Fibroblast of skin of abdomen (primary cell): ENCODE measurements at regions not wholly inside any gene's neighbourhood (a gene's known extent, or its start where the extent isn't known, plus 50 kb on each side); places are given as distances from the start of the nearest gene placed in this dataset.
"Not testable (repeated sequence)": the region's sequence is repeated elsewhere in the genome, so short reads cannot be mapped to it uniquely, and the experiment has no call there.

Experiments used
- DNase-seq: peaks from one replicate; pipeline ENCODE4 v3.0.0-alpha.2; 2013

- not testable (repeated sequence) for DNase-seq
Measured at GRCh38 chr9:65566018-65566417, 109.7 kb upstream of the ZNG1E start.

GRCh38 chr9:65519018-65519417 is 156.7 kb upstream of the ZNG1E start:
- not testable (repeated sequence) for DNase-seq

DNA sequence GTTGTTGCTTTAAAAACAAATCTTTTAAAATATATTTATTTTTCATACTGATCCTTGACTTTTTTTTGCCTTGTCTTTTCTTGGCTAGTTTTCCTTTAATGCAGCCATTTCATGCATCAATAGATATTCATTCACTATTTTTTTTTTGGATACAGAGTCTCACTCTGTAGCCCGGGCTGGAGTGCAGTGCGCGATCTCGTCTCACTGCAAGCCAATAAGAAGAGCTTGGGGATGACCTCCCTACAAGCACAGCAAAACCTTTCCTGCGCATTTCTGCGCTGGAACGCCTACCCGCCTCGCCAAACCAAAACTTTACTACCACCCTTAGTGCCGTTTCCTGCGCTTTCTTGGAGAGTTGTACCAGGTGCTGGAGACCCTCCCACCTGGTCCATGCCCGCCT is 161.3 kb upstream of the ZNG1E start:
- DNase-seq, result not testable (repeated sequence)

DNA sequence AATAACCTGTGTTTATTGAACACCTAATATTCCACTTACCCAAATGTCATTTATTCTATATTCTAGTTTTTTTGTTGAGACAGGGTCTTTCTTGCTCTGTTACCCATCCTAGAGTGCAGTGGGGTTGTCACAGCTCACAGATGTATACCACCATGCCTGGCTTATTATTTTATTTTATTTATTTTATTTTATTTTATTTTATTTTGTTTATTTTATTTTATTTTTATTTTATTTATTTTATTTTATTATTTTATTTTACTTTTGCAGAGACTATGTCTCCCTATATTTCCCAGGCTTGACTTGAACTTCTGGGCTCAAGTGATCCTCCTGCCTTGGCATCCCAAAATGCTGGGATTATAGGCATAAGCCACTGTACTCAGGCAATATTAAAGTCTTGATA is 167.8 kb upstream of the ZNG1E start:
- not testable (repeated sequence) for DNase-seq

DNA sequence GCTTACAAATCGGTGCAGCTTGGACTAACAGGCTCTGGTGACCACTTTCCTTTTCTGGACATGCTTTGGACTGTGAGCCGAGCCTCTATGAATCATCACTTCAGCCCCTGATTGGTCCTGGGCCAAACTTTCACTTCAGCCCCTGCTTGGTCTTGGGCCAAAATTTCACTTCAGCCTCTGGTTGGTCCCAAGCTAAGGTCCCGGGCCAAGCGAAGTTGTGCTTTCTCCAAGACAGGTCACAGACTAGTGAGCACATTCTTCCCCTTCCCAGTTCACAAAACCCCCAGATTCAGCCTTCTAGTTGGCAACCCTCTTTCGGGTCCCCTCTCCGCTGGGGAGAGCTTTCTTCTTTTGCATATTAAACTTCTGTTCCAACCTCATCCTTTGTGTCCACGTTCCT is 171.0 kb upstream of the ZNG1E start:
- DNase-seq, result not testable (repeated sequence)

DNA sequence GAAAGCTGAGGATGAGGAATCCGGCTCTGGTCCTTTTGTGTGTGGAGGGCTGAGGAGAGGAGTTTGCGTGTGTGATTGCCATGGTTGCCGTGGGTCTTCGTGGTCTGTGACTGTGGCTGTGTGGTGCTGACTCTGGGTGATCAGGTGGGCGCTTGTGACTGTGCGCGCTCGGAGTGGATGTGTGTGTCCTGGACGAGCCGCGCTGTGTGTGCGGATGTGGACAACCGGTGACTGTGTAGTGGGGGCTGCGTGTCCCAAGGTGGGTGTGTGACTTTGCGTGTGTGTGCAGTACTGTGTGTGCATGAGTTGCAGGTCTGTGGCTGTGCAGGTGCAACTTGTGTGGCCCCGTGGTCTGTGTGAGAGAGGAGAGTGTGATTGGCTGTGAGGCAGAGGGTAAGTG is 172.0 kb upstream of the ZNG1E start:
- not testable (repeated sequence) for DNase-seq

- DNase-seq, result not testable (repeated sequence)
Measured at GRCh38 chr9:65482890-65483289, 192.8 kb upstream of the ZNG1E start.

- not testable (repeated sequence) for DNase-seq
Measured at GRCh38 chr9:65481291-65481690, 194.4 kb upstream of the ZNG1E start.

DNA sequence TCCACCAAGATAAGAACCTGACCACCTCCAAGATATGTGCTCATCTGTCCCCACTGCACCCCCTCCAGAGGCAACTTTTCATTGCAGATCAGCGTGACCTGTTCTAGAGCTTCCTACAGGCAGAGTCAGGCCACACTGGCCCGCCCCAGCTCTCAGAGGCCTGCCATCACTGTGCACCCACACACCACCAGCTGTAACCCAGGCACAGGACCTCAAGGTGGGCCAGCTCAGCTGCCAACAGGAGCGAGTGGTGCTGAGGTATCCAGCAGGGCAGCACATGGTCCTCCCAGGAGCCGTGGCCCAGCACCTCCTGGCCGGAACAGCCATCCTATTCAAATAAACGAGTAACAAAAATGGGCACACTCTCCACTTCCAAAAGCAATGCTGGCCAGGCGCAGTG is 189.9 kb upstream of the FOXD4L5 start:
- DNase-seq, result not testable (repeated sequence)

GRCh38 chr9:65473059-65473822 is 188.2 kb upstream of the FOXD4L5 start:
- not testable (repeated sequence) for DNase-seq

- DNase-seq, result not testable (repeated sequence)
Measured at GRCh38 chr9:65471106-65471505, 186.1 kb upstream of the FOXD4L5 start.

- not testable (repeated sequence) for DNase-seq
Measured at GRCh38 chr9:65466911-65467734, 182.1 kb upstream of the FOXD4L5 start.

- not testable (repeated sequence) for DNase-seq
Measured at GRCh38 chr9:65465246-65465895, 180.4 kb upstream of the FOXD4L5 start.

DNA sequence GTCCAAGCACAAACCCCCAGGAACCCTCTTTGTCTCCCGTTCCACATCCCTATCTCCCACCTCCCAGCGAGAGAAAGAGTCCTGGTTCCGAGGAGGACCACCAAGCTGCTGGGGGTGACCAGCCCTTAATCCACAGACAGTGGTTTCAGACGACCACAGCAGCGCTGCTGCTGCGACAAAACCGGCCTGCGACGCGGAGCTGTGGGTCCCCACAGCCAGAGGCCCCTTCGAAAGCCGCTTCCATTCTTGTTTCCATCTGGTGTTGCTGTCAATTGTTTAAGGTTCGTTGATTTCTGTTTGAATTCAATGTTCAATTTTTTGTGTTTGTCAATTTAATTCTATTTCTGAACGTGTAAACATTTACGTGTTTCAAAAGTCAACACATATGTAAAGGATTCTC is 177.5 kb upstream of the FOXD4L5 start:
- DNase-seq, result not testable (repeated sequence)

GRCh38 chr9:65459756-65460320 is 174.8 kb upstream of the FOXD4L5 start:
- DNase-seq, result no peak

GRCh38 chr9:65458992-65459391 is 174.0 kb upstream of the FOXD4L5 start:
- no peak for DNase-seq

- no peak for DNase-seq
Measured at GRCh38 chr9:65458465-65458864, 173.5 kb upstream of the FOXD4L5 start.

GRCh38 chr9:65456991-65457390 is 172.0 kb upstream of the FOXD4L5 start:
- not testable (repeated sequence) for DNase-seq

GRCh38 chr9:65455751-65456647 is 171.0 kb upstream of the FOXD4L5 start:
- not testable (repeated sequence) for DNase-seq

GRCh38 chr9:65455136-65455535 is 170.1 kb upstream of the FOXD4L5 start:
- DNase-seq, result not testable (repeated sequence)

GRCh38 chr9:65454666-65455065 is 169.7 kb upstream of the FOXD4L5 start:
- not testable (repeated sequence) for DNase-seq

DNA sequence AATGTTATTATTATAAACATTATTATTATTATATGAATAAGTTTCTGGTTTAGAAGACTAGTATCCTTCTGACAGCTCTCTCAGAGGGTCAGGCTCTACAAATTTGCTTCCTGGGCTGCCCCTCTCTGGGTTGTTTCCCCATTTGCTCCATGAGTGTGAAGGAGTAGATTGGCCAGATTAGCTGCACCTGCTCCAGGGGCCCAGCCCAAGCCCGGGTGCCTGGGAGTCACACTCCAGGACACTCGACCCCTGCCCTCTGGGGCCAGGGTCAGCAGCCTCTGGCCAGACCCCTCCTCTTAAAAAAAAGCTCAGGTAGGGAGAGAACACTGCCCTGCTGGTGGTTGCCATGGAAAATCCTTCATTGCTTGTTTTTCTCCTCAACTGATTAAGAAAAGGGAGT is 169.0 kb upstream of the FOXD4L5 start:
- DNase-seq, result not testable (repeated sequence)
